ENCODE measurements at regions not wholly inside any gene's neighbourhood (a gene's known extent, or its start where the extent isn't known, plus 50 kb on each side); places are given as distances from the start of the nearest gene placed in this dataset.
"Not testable (repeated sequence)": the region's sequence is repeated elsewhere in the genome, so short reads cannot be mapped to it uniquely, and the experiment has no call there.

- ChIA-PET POLR2A (no interaction called here), CTCF (interaction anchor here (1.5 to 2.4 kb wide), 2 partner anchors 17 to 24 kb away, joined by 3 to 5 read pairs; no protein-coding TSS in a partner anchor)
- TF ChIP-seq CTCF (IDR thresholded peaks at IDR 0.05; ENCODE audit: control extremely low read depth, extremely low read depth, low read depth, missing control alignments), result no peak
- no peak for DNase-seq (ENCODE audit: extremely low spot score)
Measured at GRCh38 chr3:94500146-94500545, 437.3 kb downstream of the NSUN3 start.

DNA sequence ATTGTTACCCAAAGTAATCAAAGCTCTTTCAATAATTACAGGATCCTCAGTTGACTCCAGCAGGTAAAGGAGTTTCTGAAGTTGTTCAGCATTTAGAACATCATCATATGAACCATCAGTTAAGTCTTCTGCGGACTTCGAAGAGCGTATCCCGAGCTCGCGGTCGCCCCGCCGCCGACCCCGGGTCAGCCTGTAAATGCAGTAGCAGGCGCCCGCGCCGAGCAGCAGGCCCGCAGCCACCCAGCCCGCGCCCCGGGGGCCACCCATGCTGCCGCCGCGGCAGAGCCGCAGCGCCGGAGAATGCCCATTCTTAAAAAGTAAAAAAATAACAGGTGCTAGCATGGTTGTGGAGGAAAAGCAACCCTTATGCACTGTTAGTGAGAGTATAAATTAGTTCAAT is 444.5 kb downstream of the NSUN3 start:
- CTCF ChIA-PET; DNase-seq (ENCODE audit: extremely low spot score); POLR2A ChIA-PET: not testable (repeated sequence)

- POLR2A ChIA-PET, result no interaction called here
- DNase-seq (ENCODE audit: extremely low spot score), result no peak
- CTCF ChIA-PET, result no interaction called here
- no peak for TF ChIP-seq CTCF (IDR thresholded peaks at IDR 0.05; ENCODE audit: control extremely low read depth, extremely low read depth, low read depth, missing control alignments)
Measured at GRCh38 chr3:94512876-94513275, 450.0 kb downstream of the NSUN3 start.

DNA sequence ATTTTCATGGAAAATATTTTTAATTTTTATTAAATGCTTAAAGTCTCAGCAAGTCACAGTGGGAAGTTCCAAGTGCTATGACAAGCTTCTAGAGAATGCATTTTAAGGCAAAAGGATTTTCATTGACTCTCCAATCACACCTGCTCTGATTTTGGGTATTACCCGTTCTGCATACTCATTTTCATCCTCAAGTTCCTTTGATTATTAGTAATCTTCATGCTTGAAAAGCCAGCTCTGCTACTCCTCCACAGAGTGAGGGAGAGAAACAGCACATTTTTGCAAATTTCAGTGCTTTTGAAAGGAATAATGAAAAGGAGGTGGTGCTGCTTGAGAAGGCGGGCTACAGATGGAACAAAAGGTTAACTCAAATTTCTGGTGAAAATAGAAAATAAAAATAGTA is 450.7 kb downstream of the NSUN3 start:
- TF ChIP-seq CTCF (IDR thresholded peaks at IDR 0.05; ENCODE audit: control extremely low read depth, extremely low read depth, low read depth, missing control alignments), result no peak
- CTCF ChIA-PET, result no interaction called here
- DNase-seq (ENCODE audit: extremely low spot score), result no peak
- POLR2A ChIA-PET, result no interaction called here

DNA sequence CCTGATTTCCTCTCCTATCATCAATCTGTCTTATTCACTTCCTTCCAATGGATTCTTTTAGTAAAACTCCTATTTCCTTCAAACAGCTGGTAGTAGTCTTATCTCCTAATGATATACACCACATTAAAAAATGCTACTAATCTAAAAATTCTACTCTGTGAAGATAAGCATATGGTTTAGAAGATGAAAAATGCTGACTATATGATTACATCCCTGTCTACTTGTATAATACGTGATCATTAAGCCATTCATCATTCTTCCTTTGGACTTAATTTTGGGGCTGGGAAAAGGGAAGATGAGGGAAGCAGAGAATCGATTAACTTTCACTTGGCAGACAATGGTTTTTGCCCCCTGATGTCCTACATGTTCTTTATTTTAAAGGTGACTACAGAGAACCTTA is 453.1 kb downstream of the NSUN3 start:
- DNase-seq (ENCODE audit: extremely low spot score), result no peak
- TF ChIP-seq CTCF (IDR thresholded peaks at IDR 0.05; ENCODE audit: control extremely low read depth, extremely low read depth, low read depth, missing control alignments), result no peak
- CTCF ChIA-PET, result no interaction called here
- POLR2A ChIA-PET, result no interaction called here

DNA sequence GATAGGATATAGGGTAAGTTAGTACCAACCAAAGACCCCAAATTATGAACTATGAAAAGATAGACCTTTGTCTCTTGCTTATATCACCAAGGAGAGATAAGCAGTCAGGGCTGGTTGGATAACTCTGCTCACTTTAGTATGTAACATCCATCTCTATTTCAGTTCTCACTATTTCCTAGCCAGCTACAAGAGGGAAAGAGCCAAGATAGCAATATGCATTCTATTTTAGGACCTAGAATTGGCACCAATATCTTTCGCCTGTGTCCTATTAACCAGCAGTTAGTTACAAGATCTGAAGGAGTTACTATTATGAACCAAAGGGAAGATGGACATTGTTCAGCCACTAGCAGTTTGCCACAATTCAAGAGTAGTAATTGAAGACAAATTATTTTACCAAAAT is 457.5 kb downstream of the NSUN3 start:
- no peak for TF ChIP-seq CTCF (IDR thresholded peaks at IDR 0.05; ENCODE audit: control extremely low read depth, extremely low read depth, low read depth, missing control alignments)
- no peak for DNase-seq (ENCODE audit: extremely low spot score)
- ChIA-PET POLR2A (no interaction called here), CTCF (interaction anchor here (1.5 kb wide), 1 partner anchor 19 kb away, joined by 4 read pairs; no protein-coding TSS in a partner anchor)

- no peak for TF ChIP-seq CTCF (IDR thresholded peaks at IDR 0.05; ENCODE audit: control extremely low read depth, extremely low read depth, low read depth, missing control alignments)
- ChIA-PET POLR2A (no interaction called here), CTCF (interaction anchor here (0.7 to 1.2 kb wide), 3 partner anchors 11 to 16 kb away, joined by 3 read pairs; no protein-coding TSS in a partner anchor)
- no peak for DNase-seq (ENCODE audit: extremely low spot score)
Measured at GRCh38 chr3:94522488-94522887, 459.6 kb downstream of the NSUN3 start.

Data from GM10248 (cell line).